GM19372 (cell line): ENCODE measurements at regions not wholly inside any gene's neighbourhood (a gene's known extent, or its start where the extent isn't known, plus 50 kb on each side); places are given as distances from the start of the nearest gene placed in this dataset.

ENCODE experiments used
- ATAC-seq: cut with Tn5 transposase; IDR thresholded peaks from one replicate; pipeline ENCODE4 v1.9.1; 2021; ENCODE audit warnings: mild to moderate bottlenecking, low read depth, moderate library complexity; ENCODE audit not compliant: unreplicated experiment

GRCh38 chr4:80145739-80146138 lies 51.6 kb upstream of the PRDM8 start:
- ATAC-seq = no peak

- no peak for ATAC-seq
Observed at GRCh38 chr4:80144676-80145470, 52.4 kb upstream of the PRDM8 start.

- ATAC-seq = no peak
Observed at GRCh38 chr4:80143307-80143679, 54.0 kb upstream of the PRDM8 start.

- no peak for ATAC-seq
Observed at GRCh38 chr4:80142394-80143306, 54.7 kb upstream of the PRDM8 start.

GRCh38 chr4:80141543-80141942 lies 55.8 kb upstream of the PRDM8 start:
- no peak for ATAC-seq

- no peak for ATAC-seq
Observed at GRCh38 chr4:80140194-80140593, 57.1 kb upstream of the PRDM8 start.

- no peak for ATAC-seq
Observed at GRCh38 chr4:80139671-80140070, 57.6 kb upstream of the PRDM8 start.

- peak; percentile 91 for ATAC-seq
Observed at GRCh38 chr4:80138551-80139538, 58.5 kb upstream of the PRDM8 start.

GRCh38 chr4:80137631-80138030 lies 59.7 kb upstream of the PRDM8 start:
- no peak for ATAC-seq

GRCh38 chr4:80136270-80136669 lies 61.0 kb upstream of the PRDM8 start:
- ATAC-seq = no peak

- ATAC-seq = no peak
Observed at GRCh38 chr4:80135702-80136058, 61.6 kb upstream of the PRDM8 start.

- ATAC-seq = no peak
Observed at GRCh38 chr4:80134936-80135701, 62.1 kb upstream of the ANTXR2 start.

- ATAC-seq = no peak
Observed at GRCh38 chr4:80133240-80133783, 60.3 kb upstream of the ANTXR2 start.

GRCh38 chr4:80129785-80130184 lies 56.8 kb upstream of the ANTXR2 start:
- no peak for ATAC-seq

- ATAC-seq = no peak
Observed at GRCh38 chr4:80128941-80129340, 55.9 kb upstream of the ANTXR2 start.

- no peak for ATAC-seq
Observed at GRCh38 chr4:80127870-80128419, 54.9 kb upstream of the ANTXR2 start.

GRCh38 chr4:80126435-80126834 lies 53.4 kb upstream of the ANTXR2 start:
- ATAC-seq = no peak

- ATAC-seq = peak; percentile 69
Observed at GRCh38 chr4:80125252-80126177, 52.5 kb upstream of the ANTXR2 start.
